PC-3 (cell line): ENCODE measurements at regions not wholly inside any gene's neighbourhood (a gene's known extent, or its start where the extent isn't known, plus 50 kb on each side); places are given as distances from the start of the nearest gene placed in this dataset.

Experiments
- ATAC-seq: fragments of 200-7000 bp; cut with Tn5 transposase; 2 replicates; pipeline ENCODE4 v1.9.1; 2020; ENCODE audit warnings: mild to moderate bottlenecking, moderate library complexity
- BruUV-seq: library from RNA; stranded (reverse); fragments of 400-500 nt; replicated peaks from 2 replicates; lab custom pipeline; 2021; lab: Mats Ljungman, UMichigan
- CTCF ChIA-PET: fragments of 300-600 bp; sonication (Branson Sonifier 250); formaldehyde crosslinking; loops from one replicate; lab custom pipeline; 2022; ENCODE audit warnings: antibody characterized with exemption; lab: Charles Lee
- POLR2A ChIA-PET: fragments of 300-600 bp; sonication (Branson Sonifier 250); formaldehyde crosslinking; loops from one replicate; lab custom pipeline; 2022; ENCODE audit warnings: antibody characterized with exemption; ENCODE audit not compliant: unreplicated experiment; lab: Charles Lee
- DNase-seq: peaks from one replicate; pipeline ENCODE4 v3.0.0-alpha.2; 2015
- H2AFZ ChIP-seq: fragments of 300-600 bp; sonication (generic); 2 replicates; pipeline ENCODE4 v1.6.0; 2016; ENCODE audit warnings: antibody characterized with exemption, low read length
- H3F3A ChIP-seq: fragments of 300-600 bp; sonication (generic); one replicate; pipeline ENCODE4 v1.6.0; 2017; ENCODE audit warnings: antibody characterized with exemption, low read length, control low read depth, mild to moderate bottlenecking; ENCODE audit not compliant: unreplicated experiment
- H3K27ac ChIP-seq: fragments of 300-600 bp; sonication (generic); 2 replicates; pipeline ENCODE4 v1.5.1; 2016; ENCODE audit warnings: mild to moderate bottlenecking, low read length
- H3K27me3 ChIP-seq: fragments of 300-600 bp; sonication (generic); 2 replicates; pipeline ENCODE4 v1.6.1; 2016; ENCODE audit warnings: low read length, mixed read lengths
- H3K36me3 ChIP-seq: fragments of 300-600 bp; sonication (generic); 2 replicates; pipeline ENCODE4 v1.6.1; 2016; ENCODE audit warnings: low read depth, mixed run types, low read length, mixed read lengths
- H3K4me1 ChIP-seq: fragments of 300-600 bp; sonication (generic); 2 replicates; pipeline ENCODE4 v1.5.1; 2016; ENCODE audit warnings: low read length; ENCODE audit not compliant: insufficient read depth
- H3K4me2 ChIP-seq: fragments of 300-600 bp; sonication (generic); 2 replicates; pipeline ENCODE4 v1.6.0; 2016; ENCODE audit warnings: low read length
- H3K4me3 ChIP-seq: fragments of 300-600 bp; sonication (generic); 2 replicates; pipeline ENCODE4 v1.5.1; 2016; ENCODE audit warnings: mild to moderate bottlenecking, low read length, mixed read lengths
- H3K79me2 ChIP-seq: fragments of 300-600 bp; sonication (generic); 2 replicates; pipeline ENCODE4 v1.6.1; 2017; ENCODE audit warnings: low read length, mixed read lengths
- H3K9ac ChIP-seq: fragments of 300-600 bp; sonication (generic); 2 replicates; pipeline ENCODE4 v1.6.0; 2016; ENCODE audit warnings: mild to moderate bottlenecking, low read length
- H3K9me2 ChIP-seq: fragments of 300-600 bp; sonication (generic); replicated peaks from 2 replicates; pipeline ENCODE4 v1.6.1; 2016; ENCODE audit warnings: mixed run types, low read length, mixed read lengths
- H3K9me3 ChIP-seq: fragments of 300-600 bp; sonication (generic); 2 replicates; pipeline ENCODE4 v1.6.1; 2016; ENCODE audit warnings: low read length, mixed read lengths
- H4K20me1 ChIP-seq: fragments of 300-600 bp; sonication (generic); 2 replicates; pipeline ENCODE4 v1.6.1; 2016; ENCODE audit warnings: low read length, mixed read lengths
- EZH2 ChIP-seq: fragments of 300-600 bp; sonication (generic); IDR thresholded peaks from one replicate; pipeline ENCODE4 v1.6.1; 2017; ENCODE audit warnings: antibody characterized with exemption, mild to moderate bottlenecking, low read length; ENCODE audit not compliant: unreplicated experiment
- EZH2phosphoT487 ChIP-seq: fragments of 300-600 bp; sonication (generic); IDR thresholded peaks from 2 replicates; pipeline ENCODE4 v1.6.1; 2018; ENCODE audit warnings: mild to moderate bottlenecking, antibody characterized with exemption, low read length, borderline replicate concordance
- intact Hi-C: fragments of 100-400 bp; cut with micrococcal nuclease; formaldehyde crosslinking; loops from 2 replicates; pipeline ENCODE4 v1.9.0; 2023
- TF ChIP-seq, protein P1 (sequence below): fragments of 300-600 bp; sonication (generic); conservative IDR thresholded peaks from 2 replicates; pipeline ENCODE4 v1.5.1; 2017; ENCODE audit warnings: antibody characterized with exemption, low read depth, mild to moderate bottlenecking, low read length

DNA sequence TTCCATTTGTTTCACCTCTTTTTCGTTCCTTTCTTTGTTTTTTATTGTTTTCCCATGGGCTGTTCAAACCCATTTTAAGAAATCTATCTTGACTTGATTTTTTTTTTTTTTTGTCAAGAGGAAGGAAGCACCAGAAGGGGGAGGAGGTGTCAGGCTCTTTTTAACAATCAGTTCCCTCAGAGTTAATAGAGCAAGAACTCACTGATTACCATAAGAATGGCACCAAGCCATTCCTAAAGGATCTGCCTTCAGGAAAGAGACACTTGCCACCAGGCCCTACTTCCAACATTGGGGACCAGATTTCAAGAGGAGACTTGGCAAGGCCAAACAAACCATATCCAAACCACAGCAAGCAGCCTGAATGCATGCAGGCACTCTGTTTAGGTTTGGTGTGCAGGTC lies 168.0 kb downstream of the OTOR start:
- intact Hi-C loops, result no loop called here
- H3K36me3 ChIP-seq, result no peaks in the 10 kb centered on the region
- H3K4me2 ChIP-seq, result no peak overlapping the region
- H3K4me1 ChIP-seq, result no peaks in the 10 kb centered on the region
- BruUV-seq, result no TSS peak
- no peaks in the 10 kb centered on the region for H3K79me2 ChIP-seq
- no peak for DNase-seq
- no peak for ATAC-seq
- H4K20me1 ChIP-seq, result no peaks in the 10 kb centered on the region
- H3K9me3 ChIP-seq, result no peaks in the 10 kb centered on the region
- TF ChIP-seq, protein P1, sequence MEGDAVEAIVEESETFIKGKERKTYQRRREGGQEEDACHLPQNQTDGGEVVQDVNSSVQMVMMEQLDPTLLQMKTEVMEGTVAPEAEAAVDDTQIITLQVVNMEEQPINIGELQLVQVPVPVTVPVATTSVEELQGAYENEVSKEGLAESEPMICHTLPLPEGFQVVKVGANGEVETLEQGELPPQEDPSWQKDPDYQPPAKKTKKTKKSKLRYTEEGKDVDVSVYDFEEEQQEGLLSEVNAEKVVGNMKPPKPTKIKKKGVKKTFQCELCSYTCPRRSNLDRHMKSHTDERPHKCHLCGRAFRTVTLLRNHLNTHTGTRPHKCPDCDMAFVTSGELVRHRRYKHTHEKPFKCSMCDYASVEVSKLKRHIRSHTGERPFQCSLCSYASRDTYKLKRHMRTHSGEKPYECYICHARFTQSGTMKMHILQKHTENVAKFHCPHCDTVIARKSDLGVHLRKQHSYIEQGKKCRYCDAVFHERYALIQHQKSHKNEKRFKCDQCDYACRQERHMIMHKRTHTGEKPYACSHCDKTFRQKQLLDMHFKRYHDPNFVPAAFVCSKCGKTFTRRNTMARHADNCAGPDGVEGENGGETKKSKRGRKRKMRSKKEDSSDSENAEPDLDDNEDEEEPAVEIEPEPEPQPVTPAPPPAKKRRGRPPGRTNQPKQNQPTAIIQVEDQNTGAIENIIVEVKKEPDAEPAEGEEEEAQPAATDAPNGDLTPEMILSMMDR, result no peak
- TF ChIP-seq EZH2phosphoT487, result no peak
- no peak for TF ChIP-seq EZH2
- H3K4me3 ChIP-seq, result no peak overlapping the region
- ChIA-PET CTCF (no interaction called here), POLR2A (no interaction called here)
- H3F3A ChIP-seq, result no peaks in the 10 kb centered on the region
- no peak overlapping the region for H3K27ac ChIP-seq
- no peaks in the 10 kb centered on the region for H3K9me2 ChIP-seq
- H3K9ac ChIP-seq, result no peak overlapping the region
- no peak overlapping the region for H2AFZ ChIP-seq
- H3K27me3 ChIP-seq, result no peaks in the 10 kb centered on the region; the same call in 1 of the 2 replicates

DNA sequence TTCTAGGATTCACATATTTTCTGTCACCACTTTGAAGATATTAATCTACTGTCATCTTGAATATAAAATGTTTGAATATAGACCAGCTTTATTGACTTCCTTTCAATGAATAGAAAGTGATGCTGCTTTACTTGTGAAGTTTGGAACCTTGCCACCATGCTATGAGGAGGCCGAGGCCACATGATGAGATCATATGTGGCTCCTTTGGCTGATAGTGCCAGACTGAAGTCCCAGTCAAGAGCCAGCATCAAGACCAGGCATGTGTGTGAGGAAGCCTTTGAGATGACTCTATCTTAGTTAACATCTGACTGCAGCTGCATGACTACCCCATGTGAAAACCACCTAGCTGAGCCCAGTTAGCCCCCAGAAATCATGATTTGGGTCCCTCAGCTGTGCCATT lies 169.5 kb downstream of the OTOR start:
- no peaks in the 10 kb centered on the region for H3K9me2 ChIP-seq
- H3K9me3 ChIP-seq, result no peaks in the 10 kb centered on the region
- no peak for DNase-seq
- H3F3A ChIP-seq, result no peaks in the 10 kb centered on the region
- no peak overlapping the region for H3K27ac ChIP-seq
- ATAC-seq, result no peak
- H3K4me2 ChIP-seq, result no peak overlapping the region
- no TSS peak for BruUV-seq
- no peaks in the 10 kb centered on the region for H3K36me3 ChIP-seq
- H3K9ac ChIP-seq, result no peak overlapping the region
- intact Hi-C loops, result no loop called here
- H3K4me3 ChIP-seq, result no peak overlapping the region
- H3K27me3 ChIP-seq, result no peaks in the 10 kb centered on the region; the same call in 1 of the 2 replicates
- no peaks in the 10 kb centered on the region for H3K4me1 ChIP-seq
- TF ChIP-seq, protein P1, result no peak
- TF ChIP-seq EZH2phosphoT487 (no peak), EZH2 (no peak)
- H2AFZ ChIP-seq, result no peak overlapping the region
- CTCF ChIA-PET, result no interaction called here
- POLR2A ChIA-PET, result no interaction called here
- H3K79me2 ChIP-seq, result no peaks in the 10 kb centered on the region
- H4K20me1 ChIP-seq, result no peaks in the 10 kb centered on the region

DNA sequence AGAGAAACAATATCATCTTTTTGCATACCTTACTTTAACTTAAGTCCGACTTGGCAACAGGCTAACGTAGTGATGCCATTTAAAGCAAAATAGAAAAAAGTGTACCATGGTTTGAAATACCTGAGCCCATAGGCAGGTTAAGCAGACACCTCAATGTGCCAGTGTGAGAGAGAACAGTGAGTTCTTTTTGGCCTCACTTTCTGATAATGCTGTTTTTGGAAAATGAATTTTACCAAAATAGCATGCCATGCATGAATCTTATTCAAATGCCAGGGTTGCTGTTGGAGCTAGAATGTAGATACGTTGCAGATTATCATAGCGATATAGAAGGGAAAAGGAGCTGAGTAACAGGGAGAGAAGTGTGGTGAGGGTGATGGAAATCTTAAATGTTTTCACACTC lies 170.2 kb downstream of the OTOR start:
- no peaks in the 10 kb centered on the region for H3F3A ChIP-seq
- no peak overlapping the region for H3K27ac ChIP-seq
- CTCF ChIA-PET, result no interaction called here
- no peaks in the 10 kb centered on the region; the same call in 1 of the 2 replicates for H3K27me3 ChIP-seq
- no peaks in the 10 kb centered on the region for H3K79me2 ChIP-seq
- no peaks in the 10 kb centered on the region for H3K4me1 ChIP-seq
- no peak for ATAC-seq
- H3K4me2 ChIP-seq, result no peak overlapping the region
- no peak overlapping the region for H3K9ac ChIP-seq
- no peaks in the 10 kb centered on the region for H3K9me3 ChIP-seq
- H3K9me2 ChIP-seq, result no peaks in the 10 kb centered on the region
- DNase-seq, result no peak
- H2AFZ ChIP-seq, result no peak overlapping the region
- intact Hi-C loops, result no loop called here
- TF ChIP-seq EZH2phosphoT487 (no peak), EZH2 (no peak)
- TF ChIP-seq, protein P1, result no peak
- H4K20me1 ChIP-seq, result no peaks in the 10 kb centered on the region
- no TSS peak for BruUV-seq
- H3K4me3 ChIP-seq, result no peak overlapping the region
- POLR2A ChIA-PET, result no interaction called here
- no peaks in the 10 kb centered on the region for H3K36me3 ChIP-seq
